ENCODE measurements at regions not wholly inside any gene's neighbourhood (a gene's known extent, or its start where the extent isn't known, plus 50 kb on each side); places are given as distances from the start of the nearest gene placed in this dataset.

GRCh38 chr6:90967471-90967870, 380.6 kb upstream of the MAP3K7 start:
- no peak for DNase-seq
- ATAC-seq = no peak
- intact Hi-C loops (cut with DNase I, micrococcal nuclease) = no loop called here

GRCh38 chr6:90960324-90960723, 373.5 kb upstream of the MAP3K7 start:
- no peak for DNase-seq
- ATAC-seq = no peak
- intact Hi-C loops (cut with DNase I, micrococcal nuclease) = no loop called here

DNA sequence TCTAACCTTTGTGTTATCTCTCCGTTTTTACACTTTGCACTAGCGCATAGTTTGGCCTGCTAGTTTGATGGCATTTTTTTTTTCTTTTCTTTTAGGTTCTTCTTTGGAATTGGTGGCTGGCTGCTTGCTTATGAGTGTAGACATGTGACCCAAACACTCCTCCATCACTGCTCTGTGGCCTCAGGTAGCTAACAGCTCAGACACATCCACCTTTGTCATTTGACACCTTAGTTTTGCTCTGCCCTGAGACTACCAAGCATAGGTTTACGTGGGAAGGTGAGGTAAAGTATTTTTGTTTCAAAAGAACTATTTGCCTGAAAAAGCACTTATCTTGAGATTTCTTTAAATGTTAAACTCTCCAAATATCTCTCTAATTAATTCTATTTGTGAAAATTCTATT, 368.4 kb upstream of the MAP3K7 start:
- no peak for DNase-seq
- intact Hi-C loops (cut with DNase I, micrococcal nuclease) = no loop called here
- no peak for ATAC-seq

DNA sequence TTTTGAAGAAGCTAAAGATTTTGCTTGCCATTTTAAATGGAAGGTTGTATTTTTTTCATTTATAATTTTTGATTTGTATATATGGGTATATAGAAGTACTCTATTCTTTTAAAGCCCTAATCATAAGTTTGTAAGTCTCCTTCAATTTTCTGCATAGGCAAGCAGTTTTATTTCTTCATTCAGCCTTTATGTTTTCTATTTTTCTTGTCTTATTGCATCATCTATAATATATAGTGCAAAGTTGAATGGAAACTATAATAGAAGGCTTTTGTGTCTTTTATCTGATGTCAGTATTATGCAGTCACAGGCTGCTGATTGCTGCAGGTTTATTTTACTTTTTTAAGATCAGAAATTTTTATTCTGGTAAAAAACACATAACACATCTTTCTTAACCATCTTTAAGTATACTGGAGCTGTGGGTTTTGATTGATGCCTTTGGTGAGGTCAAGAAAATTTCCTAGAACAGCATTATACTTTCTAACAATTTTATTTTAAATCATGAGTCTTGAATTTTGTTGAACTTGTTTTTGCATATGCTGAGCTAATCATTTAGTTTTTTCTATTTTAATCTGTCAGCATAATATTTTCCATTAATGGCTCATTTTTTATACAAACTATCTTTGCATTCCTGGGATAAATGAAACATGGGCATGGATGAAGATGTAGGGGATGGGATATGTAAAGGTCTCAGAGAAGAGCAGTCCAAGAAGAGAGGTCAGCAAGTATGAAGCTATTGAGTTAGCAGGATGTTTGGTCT, 366.7 kb upstream of the MAP3K7 start:
- ATAC-seq (no peak), DNase-seq (no peak)
- intact Hi-C loops (cut with DNase I, micrococcal nuclease) = no loop called here

- ATAC-seq = no peak
- intact Hi-C loops (cut with DNase I, micrococcal nuclease) = no loop called here
- no peak for DNase-seq
Measured at GRCh38 chr6:90952176-90952575, 365.3 kb upstream of the MAP3K7 start.

DNA sequence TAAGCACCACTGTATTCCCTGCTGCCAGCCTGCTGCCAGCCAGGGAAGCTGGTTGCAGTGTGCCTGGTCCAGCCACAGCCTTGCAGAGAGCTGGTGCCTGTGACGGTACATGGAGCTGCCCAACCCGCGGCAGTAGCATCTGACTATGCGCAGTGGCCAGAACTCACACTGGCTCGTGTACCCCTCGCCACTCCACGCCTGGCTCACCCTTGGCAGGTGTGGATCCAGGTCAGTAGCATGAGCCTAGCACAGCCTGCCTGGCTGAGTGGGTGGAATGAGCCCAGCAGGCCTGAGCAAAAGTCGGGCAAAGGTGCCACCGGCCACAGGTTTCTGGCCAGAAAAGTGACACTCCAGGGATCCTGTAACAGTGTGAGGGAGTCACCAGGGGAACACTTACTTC, 361.7 kb upstream of the MAP3K7 start:
- ATAC-seq (no peak), DNase-seq (no peak)
- intact Hi-C loops (cut with DNase I, micrococcal nuclease) = no loop called here

GRCh38 chr6:90947184-90948064, 360.6 kb upstream of the MAP3K7 start:
- intact Hi-C loops (cut with DNase I, micrococcal nuclease) = no loop called here
- DNase-seq = no peak
- no peak for ATAC-seq

- DNase-seq (no peak), ATAC-seq (no peak)
- intact Hi-C loops (cut with DNase I, micrococcal nuclease) = no loop called here
Measured at GRCh38 chr6:90941885-90942284, 355.0 kb upstream of the MAP3K7 start.

DNA sequence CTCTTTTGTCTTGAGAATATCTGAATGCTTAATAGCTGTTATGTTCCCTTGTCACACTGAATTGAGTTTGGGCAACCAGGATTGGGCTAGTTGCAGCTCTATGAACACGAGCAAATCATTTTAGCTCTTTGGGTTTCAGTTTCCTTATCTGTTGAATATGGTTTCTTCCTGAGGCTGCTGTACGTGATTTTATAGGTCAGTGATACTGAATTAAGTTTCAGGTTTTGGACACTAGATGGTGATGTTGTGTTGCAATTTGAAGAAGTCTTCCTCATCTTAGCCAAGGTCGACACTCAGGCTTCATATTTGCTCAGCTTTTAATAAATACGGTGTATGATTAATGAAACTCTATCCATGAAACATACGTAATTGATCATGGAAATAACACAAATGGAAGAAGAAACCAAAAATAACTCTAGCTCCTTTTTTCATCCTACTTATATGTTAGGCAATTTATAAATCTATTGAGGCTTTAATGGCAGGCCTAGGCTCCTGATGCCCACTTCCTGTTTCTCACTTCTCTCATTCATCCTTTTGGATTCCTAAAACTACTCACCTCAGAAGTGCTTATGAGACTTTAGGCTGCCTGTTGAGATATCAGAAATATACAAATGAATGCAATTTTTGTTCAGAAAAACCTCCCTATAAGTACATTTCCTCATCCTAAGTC, 354.1 kb upstream of the MAP3K7 start:
- no peak for DNase-seq
- intact Hi-C loops (cut with DNase I, micrococcal nuclease) = no loop called here
- ATAC-seq = peak; percentile 81

GRCh38 chr6:90939906-90940305, 353.0 kb upstream of the MAP3K7 start:
- intact Hi-C loops (cut with DNase I, micrococcal nuclease) = no loop called here
- ATAC-seq (no peak), DNase-seq (no peak)

DNA sequence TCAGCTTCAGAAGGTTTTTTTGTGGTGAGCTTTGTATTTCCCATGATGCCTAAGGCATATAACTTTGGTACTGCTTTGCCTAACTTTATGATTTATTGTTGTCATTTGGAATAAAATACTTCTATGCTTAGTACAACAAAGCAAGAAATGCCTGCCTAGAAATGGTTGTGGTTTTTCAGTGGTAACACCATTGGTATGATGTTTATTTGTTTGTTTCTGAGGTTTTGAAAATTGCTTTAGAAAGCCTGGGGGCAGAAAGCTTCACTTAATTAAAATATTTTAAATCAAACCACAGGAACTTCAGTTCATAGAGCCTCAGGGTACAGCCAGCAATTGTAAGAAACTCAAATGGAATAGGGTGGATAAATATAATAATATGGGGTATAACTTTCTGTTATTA, 351.2 kb upstream of the MAP3K7 start:
- ATAC-seq = no peak
- intact Hi-C loops (cut with DNase I, micrococcal nuclease) = no loop called here

GRCh38 chr6:90936286-90936685, 349.4 kb upstream of the MAP3K7 start:
- intact Hi-C loops (cut with DNase I, micrococcal nuclease) = no loop called here
- DNase-seq = no peak
- no peak for ATAC-seq

More for the DNA sequence above, 351.2 kb upstream of the MAP3K7 start:
- DNase-seq = no peak

DNA sequence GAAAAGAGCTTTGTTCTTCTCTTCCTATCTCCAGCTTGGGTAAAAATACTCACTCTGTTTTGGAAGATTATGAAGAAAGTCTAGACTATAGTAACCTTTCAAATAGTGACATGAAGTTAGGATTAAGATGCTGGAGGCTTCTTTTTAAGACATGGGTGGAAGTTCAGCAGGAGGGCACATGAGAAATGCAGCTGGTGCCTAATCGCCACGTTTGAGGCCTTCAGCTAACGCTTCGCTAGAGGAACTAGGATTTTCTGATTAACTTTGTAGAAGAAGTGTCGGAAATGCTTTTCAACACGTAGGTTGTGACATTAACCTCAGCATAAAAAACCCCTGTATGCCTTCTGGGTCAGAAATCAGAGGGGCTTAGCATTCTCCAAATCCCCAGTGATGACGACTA, 348.1 kb upstream of the MAP3K7 start:
- ATAC-seq (no peak), DNase-seq (no peak)
- intact Hi-C loops (cut with DNase I, micrococcal nuclease) = no loop called here

GRCh38 chr6:90934081-90934480, 347.2 kb upstream of the MAP3K7 start:
- intact Hi-C loops (cut with DNase I, micrococcal nuclease) = no loop called here
- DNase-seq (no peak), ATAC-seq (no peak)

- ATAC-seq (no peak), DNase-seq (no peak)
- intact Hi-C loops (cut with DNase I, micrococcal nuclease) = no loop called here
Measured at GRCh38 chr6:90932351-90932750, 345.5 kb upstream of the MAP3K7 start.

DNA sequence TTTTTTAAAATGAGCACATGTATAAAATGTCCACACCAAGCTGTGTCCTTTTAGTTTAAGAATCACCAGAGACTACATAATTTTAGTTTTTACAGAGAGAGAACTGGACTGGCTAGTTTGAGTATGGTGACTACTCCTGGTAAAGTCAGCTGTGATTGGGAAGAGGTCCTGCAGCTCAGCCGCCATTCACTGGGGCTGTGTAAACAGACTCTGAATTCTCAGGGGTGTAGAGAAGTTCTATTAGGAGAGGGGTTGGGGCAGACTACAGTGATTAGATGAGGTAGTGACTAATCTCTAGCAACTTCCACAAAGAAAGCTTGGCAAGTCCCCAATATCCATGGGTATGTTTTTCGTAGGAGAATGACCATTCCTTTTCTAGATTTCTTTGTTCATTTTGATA, 341.2 kb upstream of the MAP3K7 start:
- DNase-seq (no peak), ATAC-seq (no peak)
- intact Hi-C loops (cut with DNase I, micrococcal nuclease) = no loop called here

GRCh38 chr6:90925726-90926125, 338.9 kb upstream of the MAP3K7 start:
- intact Hi-C loops (cut with DNase I, micrococcal nuclease) = no loop called here

GRCh38 chr6:90922325-90922724, 335.5 kb upstream of the MAP3K7 start:
- intact Hi-C loops (cut with DNase I, micrococcal nuclease) = no loop called here

More at GRCh38 chr6:90925726-90926125, 338.9 kb upstream of the MAP3K7 start:
- DNase-seq (no peak), ATAC-seq (no peak)

GRCh38 chr6:90918361-90918760, 331.5 kb upstream of the MAP3K7 start:
- intact Hi-C loops (cut with DNase I, micrococcal nuclease) = no loop called here

More at GRCh38 chr6:90922325-90922724, 335.5 kb upstream of the MAP3K7 start:
- DNase-seq (no peak), ATAC-seq (no peak)

DNA sequence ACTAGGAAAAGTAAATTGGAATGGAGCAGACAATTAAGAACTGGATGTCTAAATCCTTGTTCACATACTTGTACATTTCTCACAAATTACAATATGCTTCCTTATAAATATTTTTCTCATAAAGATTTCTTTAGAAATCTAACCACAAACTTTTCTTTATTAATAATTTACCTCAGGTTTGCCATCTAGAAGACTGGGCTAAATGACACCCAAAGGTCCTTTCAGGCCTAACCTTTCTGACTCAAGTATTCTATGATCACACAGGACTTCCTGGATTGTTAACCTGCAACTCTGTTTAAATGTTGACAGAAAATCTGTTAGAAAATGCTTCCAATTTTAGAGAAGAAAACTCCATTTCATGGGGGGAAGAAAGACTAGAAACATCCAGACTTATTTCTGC, 330.5 kb upstream of the MAP3K7 start:
- no peak for DNase-seq
- intact Hi-C loops (cut with DNase I, micrococcal nuclease) = no loop called here
- no peak for ATAC-seq

More at GRCh38 chr6:90918361-90918760, 331.5 kb upstream of the MAP3K7 start:
- no peak for ATAC-seq
- DNase-seq = no peak
